HepG2 (cell line): ENCODE measurements at regions not wholly inside any gene's neighbourhood (a gene's known extent, or its start where the extent isn't known, plus 50 kb on each side); places are given as distances from the start of the nearest gene placed in this dataset.

Source experiments
- ATAC-seq: fragments of 200-7000 bp; cut with Tn5 transposase; 3 replicates; pipeline ENCODE4 v1.9.1; 2020; ENCODE audit warnings: mild to moderate bottlenecking, moderate library complexity
- BruUV-seq: library from RNA; stranded (reverse); fragments of 400-500 nt; replicated peaks from 2 replicates; lab custom pipeline; 2021; lab: Mats Ljungman, UMichigan
- CTCF ChIA-PET: fragments of 300-600 bp; formaldehyde crosslinking; extraction: SDS; loops from one replicate; lab custom pipeline; 2021; ENCODE audit warnings: low total read pairs, inconsistent platforms, low intra/inter-chr PET ratio; lab: Yijun Ruan, JAX
- POLR2A ChIA-PET: fragments of 350-600 bp; sonication (Branson Sonifier 250); formaldehyde crosslinking; loops from one replicate; lab custom pipeline; 2020; ENCODE audit warnings: antibody characterized with exemption, inconsistent platforms; lab: Yijun Ruan, JAX
- DNase-seq: peaks from one replicate; pipeline ENCODE4 v3.0.0-alpha.2; 2015; ENCODE audit warnings: low spot score
- FAIRE-seq: peaks from 3 replicates; lab custom pipeline; 2011; peaks lifted over from hg19 to GRCh38; lab: Jason Lieb, UNC
- H2AFZ ChIP-seq: one replicate; pipeline ENCODE4 v1.6.1; 2011; ENCODE audit warnings: low read length, inconsistent platforms
- H3K27ac ChIP-seq: fragments of 300-600 bp; 3 replicates; pipeline ENCODE4 v1.8.0; 2011; ENCODE audit warnings: mixed run types, mild to moderate bottlenecking, mixed read lengths, low read length, inconsistent platforms; ENCODE audit not compliant: insufficient read depth; ENCODE audit errors: extremely low read length
- H3K27me3 ChIP-seq, 2 experiments: fragments of 200-600 bp in 1 of 2; 2 replicates in 1 of 2; 3 replicates in 1 of 2; pipeline versions ENCODE4 v1.6.0 to v1.8.0; 2011; ENCODE audit warnings: low read length in 2 of 2, mild to moderate bottlenecking in 2 of 2, moderate library complexity in 2 of 2, inconsistent platforms in 1 of 2; ENCODE audit not compliant: insufficient read depth in 2 of 2, control insufficient read depth in 1 of 2
- H3K36me3 ChIP-seq, 2 experiments: fragments of 200-600 bp in 1 of 2; replicated peaks in 1 of 2; 2 replicates in 1 of 2; 3 replicates in 1 of 2; pipeline versions ENCODE4 v1.5.1 to v1.8.0; 2011; ENCODE audit warnings: low read length in 2 of 2, inconsistent platforms in 1 of 2; ENCODE audit not compliant: insufficient read depth in 2 of 2, control insufficient read depth in 1 of 2
- H3K4me1 ChIP-seq: 2 replicates; pipeline ENCODE4 v1.5.1; 2012; ENCODE audit warnings: low read length, inconsistent platforms; ENCODE audit not compliant: insufficient read depth
- H3K4me2 ChIP-seq: 2 replicates; pipeline ENCODE4 v1.6.0; 2011; ENCODE audit warnings: low read depth, low read length, inconsistent platforms
- H3K4me3 ChIP-seq, 3 experiments: fragments of 200-600 bp in 1 of 3; sonication (generic), shearing (Covaris generic) in 1 of 3; replicated peaks in 1 of 3; 2 replicates each; pipeline ENCODE4 v1.5.1; 2011 to 2016; ENCODE audit warnings: low read length in 3 of 3, inconsistent platforms in 2 of 3, low read depth in 2 of 3, mild to moderate bottlenecking in 2 of 3, control low read depth in 1 of 3, mixed read lengths in 1 of 3; ENCODE audit not compliant: insufficient read depth in 1 of 3
- H3K79me2 ChIP-seq: one replicate; pipeline ENCODE4 v1.6.1; 2011; ENCODE audit warnings: low read length, inconsistent platforms; ENCODE audit not compliant: insufficient read depth
- H3K9ac ChIP-seq: 2 replicates; pipeline ENCODE4 v1.6.0; 2011; ENCODE audit warnings: mild to moderate bottlenecking, low read depth, low read length, inconsistent platforms; ENCODE audit not compliant: insufficient read depth
- H3K9me3 ChIP-seq: 2 replicates; pipeline ENCODE4 v1.5.1; 2012; ENCODE audit warnings: mild to moderate bottlenecking, low read length
- H4K20me1 ChIP-seq: 2 replicates; pipeline ENCODE4 v1.6.0; 2011; ENCODE audit warnings: inconsistent platforms, mild to moderate bottlenecking, low read length, moderate library complexity; ENCODE audit not compliant: insufficient read depth
- ARID4A ChIP-seq: sonication (generic); formaldehyde crosslinking; IDR thresholded peaks from 2 replicates; pipeline ENCODE4 v1.5.0; 2020; ENCODE audit warnings: mild to moderate bottlenecking, missing genetic modification reagents, borderline replicate concordance
- BRCA1 ChIP-seq: sonication (generic); formaldehyde crosslinking; IDR thresholded peaks from 2 replicates; pipeline ENCODE4 v1.4.0; 2020; ENCODE audit warnings: missing genetic modification reagents
- EED ChIP-seq: sonication (generic); formaldehyde crosslinking; IDR thresholded peaks from 2 replicates; pipeline ENCODE4 v1.5.0; 2020; ENCODE audit warnings: mild to moderate bottlenecking, missing genetic modification reagents
- FOSL2 ChIP-seq: sonication (generic); formaldehyde crosslinking; IDR thresholded peaks from 2 replicates; pipeline ENCODE4 v1.4.0; 2020; ENCODE audit warnings: missing genetic modification reagents
- MAFG ChIP-seq: sonication (generic); formaldehyde crosslinking; IDR thresholded peaks from 2 replicates; pipeline ENCODE4 v1.5.1; 2020; ENCODE audit warnings: mild to moderate bottlenecking, missing genetic modification reagents
- MLLT10 ChIP-seq: sonication (generic); formaldehyde crosslinking; IDR thresholded peaks from 2 replicates; pipeline ENCODE4 v1.4.0; 2020; ENCODE audit warnings: missing genetic modification reagents
- MTERF4 ChIP-seq: sonication (generic); formaldehyde crosslinking; IDR thresholded peaks from 2 replicates; pipeline ENCODE4 v1.8.0; 2023; ENCODE audit warnings: mild to moderate bottlenecking, missing genetic modification reagents
- PHF20 ChIP-seq: sonication (generic); formaldehyde crosslinking; IDR thresholded peaks from 2 replicates; pipeline ENCODE4 v1.5.0; 2020; ENCODE audit warnings: mild to moderate bottlenecking, missing genetic modification reagents
- SRF ChIP-seq: IDR thresholded peaks from 2 replicates; pipeline ENCODE4 v1.6.1; 2011; ENCODE audit warnings: mild to moderate bottlenecking, low read depth, low read length, moderate library complexity
- TSC22D2 ChIP-seq: sonication (generic); formaldehyde crosslinking; IDR thresholded peaks from 2 replicates; pipeline ENCODE4 v1.5.1; 2020; ENCODE audit warnings: missing genetic modification reagents, mild to moderate bottlenecking, borderline replicate concordance
- ZBTB20 ChIP-seq: sonication (generic); formaldehyde crosslinking; IDR thresholded peaks from 2 replicates; pipeline ENCODE4 v1.8.1; 2023; ENCODE audit warnings: missing genetic modification reagents, low read depth, mild to moderate bottlenecking, borderline replicate concordance
- ZNF138 ChIP-seq: sonication (generic); formaldehyde crosslinking; IDR thresholded peaks from 2 replicates; pipeline ENCODE4 v1.5.0; 2020; ENCODE audit warnings: mild to moderate bottlenecking, low read depth, missing genetic modification reagents
- ZNF225 ChIP-seq: sonication (generic); formaldehyde crosslinking; IDR thresholded peaks from 2 replicates; pipeline ENCODE4 v1.4.0; 2020; ENCODE audit warnings: mild to moderate bottlenecking, missing genetic modification reagents
- ZNF891 ChIP-seq: sonication (generic); formaldehyde crosslinking; IDR thresholded peaks from 2 replicates; pipeline ENCODE4 v1.5.0; 2020; ENCODE audit warnings: mild to moderate bottlenecking, missing genetic modification reagents
- WGBS: methylation state at CpG from one replicate; pipeline ENCODE4 v1.1.6; 2017; ENCODE audit warnings: low lambda C conversion rate; 5-methylcytosine and 5-hydroxymethylcytosine counted together
- in situ Hi-C: cut with HindIII; loops from 2 replicates; pipeline ENCODE4 v1.10.0; 2017; ENCODE audit warnings: low pct_unique_long_range_greater_than_20kb; ENCODE audit not compliant: extremely low pct_ligation_motif_present
- intact Hi-C: fragments of 100-400 bp; cut with micrococcal nuclease; formaldehyde crosslinking; loops from one replicate; pipeline ENCODE4 v1.10.0; 2022; ENCODE audit not compliant: unreplicated experiment

- no peaks in the 10 kb centered on the region for H3K36me3 ChIP-seq
- TF ChIP-seq MTERF4 (CRISPR knock-in tag) = no peak
- no peak for TF ChIP-seq ZBTB20
- TF ChIP-seq MAFG (CRISPR knock-in tag) = no peak
- no peak for TF ChIP-seq ZNF225 (CRISPR knock-in tag)
- TF ChIP-seq ZNF891 = no peak
- no peak for TF ChIP-seq ZNF138 (CRISPR knock-in tag)
- no peak for TF ChIP-seq PHF20
- TF ChIP-seq MLLT10 (CRISPR knock-in tag) = no peak
- TF ChIP-seq TSC22D2 = no peak
- no peak for TF ChIP-seq ARID4A (CRISPR knock-in tag)
- TF ChIP-seq BRCA1 (CRISPR knock-in tag) = no peak
- TF ChIP-seq SRF = no peak
- no peak for TF ChIP-seq FOSL2 (CRISPR knock-in tag)
- TF ChIP-seq EED (CRISPR knock-in tag) = no peak
- H3K4me1 ChIP-seq = no peaks in the 10 kb centered on the region
- no peak overlapping the region for H3K9ac ChIP-seq
- no peak overlapping the region for H3K27ac ChIP-seq
- ChIA-PET CTCF (no interaction called here), POLR2A (no interaction called here)
- no peak overlapping the region for H2AFZ ChIP-seq
- H3K27me3 ChIP-seq = no peaks in the 10 kb centered on the region
- WGBS = 0% methylated on average over 2 of the region's 2 CpGs
- H3K4me2 ChIP-seq = no peak overlapping the region
- no TSS peak for BruUV-seq
- H4K20me1 ChIP-seq = no peaks in the 10 kb centered on the region
- H3K9me3 ChIP-seq = no peaks in the 10 kb centered on the region
- H3K4me3 ChIP-seq = no peak overlapping the region
- H3K79me2 ChIP-seq = no peaks in the 10 kb centered on the region
- DNase-seq (no peak), FAIRE-seq (no peak), ATAC-seq (no peak)
- in situ Hi-C loops (no loop called here), intact Hi-C loops (no loop called here)
These were observed 345.7 kb upstream of the SATB1 start for GRCh38 chr3:18770800-18771199.
